HEK293T (cell line): ENCODE measurements at regions not wholly inside any gene's neighbourhood (a gene's known extent, or its start where the extent isn't known, plus 50 kb on each side); places are given as distances from the start of the nearest gene placed in this dataset.

ENCODE experiments used
- FOXM1 ChIP-seq: fragments of 450-650 bp; IDR thresholded peaks from 2 replicates; pipeline ENCODE4 v1.6.1; 2017; ENCODE audit warnings: mild to moderate bottlenecking, borderline replicate concordance
- L3MBTL2 ChIP-seq: fragments of 450-650 bp; conservative IDR thresholded peaks from 2 replicates; pipeline ENCODE4 v1.6.1; 2016; ENCODE audit warnings: mild to moderate bottlenecking
- SUZ12 ChIP-seq: fragments of 450-650 bp; IDR thresholded peaks from 2 replicates; pipeline ENCODE4 v1.6.1; 2016; ENCODE audit warnings: mild to moderate bottlenecking
- TARDBP ChIP-seq: fragments of 450-650 bp; IDR thresholded peaks from 2 replicates; pipeline ENCODE4 v1.6.1; 2016

- no peak for TF ChIP-seq TARDBP
- no peak for TF ChIP-seq SUZ12
- TF ChIP-seq FOXM1 = no peak
- TF ChIP-seq L3MBTL2 = no peak
Observed at GRCh38 chr9:71383308-71383940, 262.0 kb upstream of the TRPM3 start.
